Neuronal stem cell (in vitro differentiated cells): ENCODE measurements at regions not wholly inside any gene's neighbourhood (a gene's known extent, or its start where the extent isn't known, plus 50 kb on each side); places are given as distances from the start of the nearest gene placed in this dataset.

ENCODE experiments used
- DNase-seq: peaks from one replicate; pipeline ENCODE4 v3.0.0-alpha.2; 2013; ENCODE audit warnings: low spot score
- H2AFZ ChIP-seq: one replicate; pipeline ENCODE4 v1.6.1; 2013; ENCODE audit warnings: mild to moderate bottlenecking, low read length, inconsistent platforms
- H2AK5ac ChIP-seq: 2 replicates; pipeline ENCODE4 v1.6.1; 2013; ENCODE audit warnings: low read depth, mild to moderate bottlenecking, inconsistent platforms, low read length, moderate library complexity, mixed read lengths
- H2BK120ac ChIP-seq: 2 replicates; pipeline ENCODE4 v1.6.1; 2013; ENCODE audit warnings: low read depth, mild to moderate bottlenecking, inconsistent platforms, low read length, moderate library complexity, mixed read lengths
- H2BK12ac ChIP-seq: one replicate; pipeline ENCODE4 v1.6.1; 2013; ENCODE audit warnings: low read length, inconsistent platforms
- H2BK15ac ChIP-seq: 2 replicates; pipeline ENCODE4 v1.6.1; 2013; ENCODE audit warnings: mild to moderate bottlenecking, low read length, inconsistent platforms, mixed read lengths
- H2BK5ac ChIP-seq: one replicate; pipeline ENCODE4 v1.6.1; 2013; ENCODE audit warnings: inconsistent platforms, mild to moderate bottlenecking, low read length, moderate library complexity
- H3K14ac ChIP-seq: one replicate; pipeline ENCODE4 v1.6.1; 2013; ENCODE audit warnings: low read length, inconsistent platforms
- H3K18ac ChIP-seq: 2 replicates; pipeline ENCODE4 v1.6.1; 2013; ENCODE audit warnings: low read length, inconsistent platforms
- H3K23ac ChIP-seq: 2 replicates; pipeline ENCODE4 v1.6.1; 2013; ENCODE audit warnings: low read depth, mild to moderate bottlenecking, mixed read lengths, low read length, inconsistent platforms; ENCODE audit not compliant: poor library complexity
- H3K27ac ChIP-seq: replicated peaks from 3 replicates; pipeline ENCODE4 v1.5.1; 2013; ENCODE audit warnings: low read length, inconsistent platforms
- H3K27me3 ChIP-seq, 3 experiments: 2 replicates each; pipeline ENCODE4 v1.6.1; 2013; ENCODE audit warnings: low read length in 3 of 3, mild to moderate bottlenecking in 2 of 3, inconsistent platforms in 1 of 3, low read depth in 1 of 3, mixed read lengths in 1 of 3, moderate library complexity in 1 of 3; ENCODE audit not compliant: control insufficient read depth in 3 of 3, insufficient read depth in 3 of 3
- H3K36me3 ChIP-seq, 2 donors: replicated peaks in 1 of 2; 2 replicates each; pipeline ENCODE4 v1.6.1; 2013; ENCODE audit warnings: low read length in 2 of 2; ENCODE audit not compliant: control insufficient read depth in 2 of 2, insufficient read depth in 2 of 2
- H3K4ac ChIP-seq: 2 replicates; pipeline ENCODE4 v1.6.1; 2013; ENCODE audit warnings: inconsistent platforms, mild to moderate bottlenecking, low read length, moderate library complexity
- H3K4me1 ChIP-seq, 2 donors: 1 replicate in 1 of 2; 2 replicates in 1 of 2; pipeline ENCODE4 v1.6.1; 2013; ENCODE audit warnings: low read length in 2 of 2, low read depth in 1 of 2; ENCODE audit not compliant: control insufficient read depth in 2 of 2, insufficient read depth in 1 of 2
- H3K4me2 ChIP-seq: one replicate; pipeline ENCODE4 v1.6.1; 2013; ENCODE audit warnings: mild to moderate bottlenecking, low read length, inconsistent platforms; ENCODE audit not compliant: insufficient read depth, poor library complexity, severe bottlenecking
- H3K4me3 ChIP-seq, 2 donors: 2 replicates each; pipeline ENCODE4 v1.5.1; 2013; ENCODE audit warnings: low read length in 2 of 2, mild to moderate bottlenecking in 2 of 2, inconsistent platforms in 1 of 2, moderate library complexity in 1 of 2
- H3K79me1 ChIP-seq: one replicate; pipeline ENCODE4 v1.6.1; 2013; ENCODE audit warnings: low read depth, mild to moderate bottlenecking, inconsistent platforms, low read length, moderate library complexity
- H3K9ac ChIP-seq: one replicate; pipeline ENCODE4 v1.6.1; 2013; ENCODE audit warnings: mild to moderate bottlenecking, low read depth, low read length, inconsistent platforms; ENCODE audit not compliant: poor library complexity
- H3K9me3 ChIP-seq, 2 donors: replicated peaks in 1 of 2; 2 replicates each; pipeline versions ENCODE3 to v1.6.1; 2013; ENCODE audit warnings: low read length in 2 of 2, mild to moderate bottlenecking in 2 of 2, inconsistent platforms in 1 of 2, low read depth in 1 of 2, mixed read lengths in 1 of 2, moderate library complexity in 1 of 2; ENCODE audit not compliant: control insufficient read depth in 2 of 2, insufficient read depth in 1 of 2
- H4K8ac ChIP-seq: one replicate; pipeline ENCODE4 v1.6.1; 2013; ENCODE audit warnings: low read depth, mild to moderate bottlenecking, inconsistent platforms, low read length, moderate library complexity
- H4K91ac ChIP-seq: one replicate; pipeline ENCODE4 v1.6.1; 2013; ENCODE audit warnings: low read length, low read depth, mild to moderate bottlenecking, inconsistent platforms; ENCODE audit not compliant: poor library complexity
- WGBS, 2 donors: extraction: QIAGEN DNeasy Blood & Tissue Kit; methylation state at CpG; one replicate each; pipeline ENCODE4 v1.1.7; 2013; ENCODE audit warnings: missing lambda C conversion rate in 2 of 2, mixed read lengths in 1 of 2; ENCODE audit not compliant: insufficient read length in 2 of 2, insufficient replicate concordance in 1 of 2; ENCODE audit errors: extremely low coverage in 2 of 2; 5-methylcytosine and 5-hydroxymethylcytosine counted together

DNA sequence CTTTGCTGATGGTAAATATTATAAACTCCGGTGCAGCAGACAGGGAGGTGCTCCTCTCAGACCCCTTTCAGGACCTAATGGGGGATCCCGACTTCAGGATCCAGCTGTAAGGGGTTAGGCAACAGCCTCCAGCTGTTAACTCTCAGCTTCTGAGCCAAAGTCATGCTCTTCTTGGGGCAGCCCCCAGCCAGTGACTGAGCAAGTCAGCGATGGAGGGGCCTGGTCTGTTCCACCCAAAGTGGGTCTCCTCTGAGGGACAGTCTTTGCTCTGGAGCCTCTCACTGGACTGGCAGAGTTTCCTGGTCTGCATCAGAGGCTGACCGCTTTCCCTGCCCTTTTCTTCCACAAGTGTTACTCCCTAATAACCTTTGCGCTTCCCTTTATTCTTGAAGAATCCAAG is 184.2 kb upstream of the DIO3 start:
- Histone ChIP-seq H3K4me3 (no peak overlapping the region), H3K23ac (no peak overlapping the region), H3K27ac (no peak overlapping the region), H3K18ac (no peak overlapping the region), H3K79me1 (no peaks in the 10 kb centered on the region), H4K8ac (no peak overlapping the region), H2AFZ (no peak overlapping the region), H2AK5ac (peak overlapping the region; percentile 73), H3K36me3 (no peaks in the 10 kb centered on the region), H3K9ac (no peak overlapping the region), H2BK5ac (no peak overlapping the region), H2BK120ac (no peak overlapping the region), H3K4me1 (peaks cover 1 to 6% of the 10 kb centered on the region in 2 donors), H3K14ac (no peak overlapping the region), H2BK12ac (no peak overlapping the region), H3K4ac (no peak overlapping the region), H3K27me3 (peaks cover 0 to 2% (median 0%) of the 10 kb centered on the region in 3 experiments), H3K9me3 (no peaks in the 10 kb centered on the region), H2BK15ac (no peak overlapping the region), H4K91ac (no peak overlapping the region), H3K4me2 (no peak overlapping the region)
- no CpG with 5 or more reads among the region's 5 CpGs for WGBS, 2 donors
- no peak for DNase-seq

DNA sequence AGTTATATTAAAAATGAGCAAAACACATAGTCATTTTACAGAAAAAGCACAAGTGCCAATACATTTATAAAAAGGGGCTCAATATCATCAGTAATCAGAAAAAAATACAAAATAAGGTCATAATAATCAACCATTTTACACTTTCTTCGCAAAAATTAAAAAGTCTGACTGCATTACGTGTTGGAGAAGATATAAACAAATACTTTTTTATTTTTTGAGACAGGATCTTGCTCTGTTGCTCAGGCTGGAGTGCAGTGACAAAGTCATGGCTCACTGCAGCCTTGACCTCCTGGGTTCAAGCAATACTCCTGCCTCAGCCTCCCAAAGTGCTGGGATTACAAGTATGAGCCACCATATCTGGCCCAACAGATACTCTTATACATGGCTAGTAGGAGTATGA is 181.5 kb upstream of the DIO3 start:
- H3K4me1 ChIP-seq: no peaks in the 10 kb centered on the region
- H3K27me3 ChIP-seq: no peaks in the 10 kb centered on the region
- no peak overlapping the region for H2BK12ac ChIP-seq
- H2BK5ac ChIP-seq: no peak overlapping the region
- no peak for DNase-seq
- H3K79me1 ChIP-seq: no peaks in the 10 kb centered on the region
- WGBS, 2 donors: no CpG with 5 or more reads among the region's 2 CpGs
- H3K9me3 ChIP-seq: peaks cover 0 to 3% of the 10 kb centered on the region in 2 donors
- H3K36me3 ChIP-seq: peaks cover 0 to 1% of the 10 kb centered on the region in 2 donors
- no peak overlapping the region for H3K4ac ChIP-seq
- no peak overlapping the region for H3K9ac ChIP-seq
- no peak overlapping the region for H2BK15ac ChIP-seq
- H3K27ac ChIP-seq: no peak overlapping the region
- H3K4me2 ChIP-seq: no peak overlapping the region
- H2AK5ac ChIP-seq: no peak overlapping the region
- H2BK120ac ChIP-seq: no peak overlapping the region
- H4K8ac ChIP-seq: no peak overlapping the region
- no peak overlapping the region for H3K18ac ChIP-seq
- H3K23ac ChIP-seq: no peak overlapping the region
- no peak overlapping the region for H3K4me3 ChIP-seq
- H3K14ac ChIP-seq: no peak overlapping the region
- no peak overlapping the region for H4K91ac ChIP-seq
- H2AFZ ChIP-seq: no peak overlapping the region

DNA sequence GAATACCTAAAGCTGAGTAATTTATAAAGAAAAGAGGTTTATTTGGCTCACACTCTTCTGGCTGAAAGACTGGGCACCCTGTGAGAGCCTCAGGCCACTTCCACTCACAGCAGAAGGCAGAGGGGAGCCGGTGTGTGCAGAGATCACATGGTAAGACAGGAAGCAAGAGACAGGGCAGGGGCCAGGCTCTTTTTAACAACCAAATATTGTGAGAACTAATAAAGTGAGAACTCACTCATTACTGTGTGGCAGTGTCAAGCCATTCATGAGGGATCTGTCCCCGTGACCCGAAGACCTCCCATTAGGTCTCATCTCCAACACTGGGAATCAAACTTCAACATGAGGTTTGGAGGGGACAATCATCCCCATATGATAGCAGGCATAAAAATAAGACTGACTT is 180.8 kb upstream of the DIO3 start:
- H3K27ac ChIP-seq: no peak overlapping the region
- no peak overlapping the region for H2BK120ac ChIP-seq
- H3K4me1 ChIP-seq: no peaks in the 10 kb centered on the region
- DNase-seq: no peak
- no peaks in the 10 kb centered on the region for H3K79me1 ChIP-seq
- H3K14ac ChIP-seq: no peak overlapping the region
- H2AFZ ChIP-seq: no peak overlapping the region
- H3K9me3 ChIP-seq: peaks cover 0 to 4% of the 10 kb centered on the region in 2 donors
- H4K8ac ChIP-seq: no peak overlapping the region
- no peak overlapping the region for H3K4me2 ChIP-seq
- H3K9ac ChIP-seq: no peak overlapping the region
- H2BK15ac ChIP-seq: no peak overlapping the region
- H3K4me3 ChIP-seq: no peak overlapping the region
- H2BK12ac ChIP-seq: no peak overlapping the region
- no peak overlapping the region for H3K4ac ChIP-seq
- no peak overlapping the region for H4K91ac ChIP-seq
- no CpG with 5 or more reads among the region's 3 CpGs for WGBS, 2 donors
- H3K27me3 ChIP-seq: no peaks in the 10 kb centered on the region
- no peak overlapping the region for H2BK5ac ChIP-seq
- H3K36me3 ChIP-seq: peaks cover 0 to 1% of the 10 kb centered on the region in 2 donors
- no peak overlapping the region for H3K18ac ChIP-seq
- H3K23ac ChIP-seq: no peak overlapping the region
- no peak overlapping the region for H2AK5ac ChIP-seq

DNA sequence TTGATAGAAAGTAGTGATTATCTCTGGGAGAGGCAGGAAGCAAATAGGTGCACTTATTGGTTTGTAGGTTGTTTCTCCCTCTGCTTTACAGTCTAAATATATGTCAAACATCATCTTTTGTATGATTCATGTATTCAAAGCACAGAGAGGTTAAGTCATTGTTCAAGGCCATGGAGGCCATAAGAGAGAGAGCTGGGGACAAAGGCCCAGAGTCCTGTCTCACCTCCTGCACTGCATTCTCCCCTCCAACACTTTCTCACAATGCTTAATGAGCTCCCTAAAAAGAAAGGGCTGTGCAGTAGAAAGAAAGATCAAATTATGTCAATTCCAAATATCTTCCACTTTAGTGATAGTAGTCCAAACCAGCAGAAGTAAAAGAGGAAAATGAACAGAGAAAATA is 180.4 kb upstream of the DIO3 start:
- Histone ChIP-seq H2BK5ac (no peak overlapping the region), H3K4me3 (no peak overlapping the region), H2BK120ac (no peak overlapping the region), H2BK15ac (no peak overlapping the region), H4K8ac (no peak overlapping the region), H3K4ac (no peak overlapping the region), H3K14ac (no peak overlapping the region), H3K27ac (no peak overlapping the region), H3K79me1 (no peaks in the 10 kb centered on the region), H3K36me3 (peaks cover 0 to 1% of the 10 kb centered on the region in 2 donors), H3K9me3 (peaks cover 0 to 4% of the 10 kb centered on the region in 2 donors), H3K27me3 (no peaks in the 10 kb centered on the region), H3K4me1 (no peaks in the 10 kb centered on the region), H2AFZ (no peak overlapping the region), H2AK5ac (no peak overlapping the region), H3K4me2 (no peak overlapping the region), H3K9ac (no peak overlapping the region), H2BK12ac (no peak overlapping the region), H4K91ac (no peak overlapping the region), H3K23ac (no peak overlapping the region), H3K18ac (no peak overlapping the region)
- no peak for DNase-seq
